ENCODE measurements at regions not wholly inside any gene's neighbourhood (a gene's known extent, or its start where the extent isn't known, plus 50 kb on each side); places are given as distances from the start of the nearest gene placed in this dataset.
"Not testable (repeated sequence)": the region's sequence is repeated elsewhere in the genome, so short reads cannot be mapped to it uniquely, and the experiment has no call there.

DNA sequence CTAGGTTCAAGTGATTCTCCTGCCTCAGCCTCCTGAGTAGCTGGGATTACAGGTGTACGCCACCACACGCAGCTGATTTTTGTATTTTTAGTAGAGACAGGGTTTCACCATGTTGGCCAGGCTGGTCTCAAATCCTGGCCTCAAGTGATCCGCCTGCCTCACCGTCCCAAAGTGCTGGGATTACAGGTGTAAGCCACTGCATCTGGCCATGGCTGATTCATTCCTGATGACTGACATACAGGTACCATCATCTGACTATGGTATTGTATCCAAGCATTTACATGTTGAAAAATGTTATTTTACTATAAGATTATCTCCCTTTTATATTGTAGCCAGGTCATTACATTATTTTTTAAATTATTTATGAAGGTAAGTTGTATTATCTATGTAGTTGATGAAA, 180.5 kb downstream of the NRP2 start:
- peaks cover 15% of the 10 kb centered on the region for H3K27me3 Mint-ChIP-seq
- H3K4me3 Mint-ChIP-seq; intact Hi-C loops (cut with DNase I, micrococcal nuclease); DNase-seq; ATAC-seq; CTCF ChIA-PET; POLR2A ChIA-PET; H3K9me3 Mint-ChIP-seq (ENCODE audit: low read depth); H3K36me3 Mint-ChIP-seq (ENCODE audit: low read depth); H3K4me1 Mint-ChIP-seq; H3K27ac Mint-ChIP-seq: not testable (repeated sequence)

DNA sequence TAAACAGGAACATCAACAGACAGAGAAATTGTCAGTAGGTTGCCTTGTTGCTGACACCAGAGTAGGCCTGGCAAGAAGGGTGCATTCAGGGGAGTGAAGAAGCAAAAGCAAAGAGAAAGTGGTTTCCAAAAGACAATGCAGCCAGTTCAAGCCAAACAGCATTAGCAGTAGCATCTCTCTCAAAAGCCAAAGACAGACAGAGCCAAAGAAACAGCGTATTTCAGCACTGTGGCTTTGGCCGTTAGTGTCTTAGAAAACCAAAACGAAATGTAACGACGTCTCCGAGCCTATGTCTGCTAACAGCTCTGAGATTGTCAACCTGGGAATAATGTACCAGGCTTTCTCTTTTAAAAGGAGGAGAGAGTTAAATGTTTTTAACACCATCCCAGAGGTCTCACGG, 178.6 kb downstream of the NRP2 start:
- DNase-seq (no peak), ATAC-seq (no peak)
- Mint-ChIP-seq H3K27me3 (peaks cover 7% of the 10 kb centered on the region), H3K36me3 (ENCODE audit: low read depth) (no peaks in the 10 kb centered on the region), H3K4me3 (no peak overlapping the region), H3K4me1 (no peaks in the 10 kb centered on the region), H3K9me3 (ENCODE audit: low read depth) (no peaks in the 10 kb centered on the region), H3K27ac (no peak overlapping the region)
- CTCF ChIA-PET: no interaction called here
- POLR2A ChIA-PET: no interaction called here
- intact Hi-C loops (cut with DNase I, micrococcal nuclease): no loop called here

DNA sequence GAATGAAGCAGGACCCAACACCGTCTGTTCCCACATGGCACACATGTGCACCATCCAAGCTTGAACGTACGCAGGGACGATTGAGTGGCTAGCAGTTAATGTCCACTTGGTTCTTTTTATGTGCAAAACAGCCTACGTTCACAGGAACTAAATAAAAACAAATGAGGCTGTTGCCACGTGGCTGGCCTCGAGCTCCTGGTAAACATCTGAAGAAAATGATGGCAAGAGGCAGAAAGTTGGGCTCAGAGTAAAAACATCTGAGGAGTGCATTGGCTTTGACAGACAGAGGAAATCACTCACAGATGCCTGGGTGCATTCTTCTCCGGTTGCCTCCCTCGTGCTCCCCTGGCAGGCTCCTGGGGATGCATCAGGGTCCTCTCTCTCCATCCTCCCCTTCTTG, 177.9 kb downstream of the NRP2 start:
- H3K27me3 Mint-ChIP-seq: peaks cover 8% of the 10 kb centered on the region
- H3K4me1 Mint-ChIP-seq: no peaks in the 10 kb centered on the region
- no peaks in the 10 kb centered on the region for H3K9me3 Mint-ChIP-seq (ENCODE audit: low read depth)
- ATAC-seq (no peak), DNase-seq (no peak)
- H3K36me3 Mint-ChIP-seq (ENCODE audit: low read depth): no peaks in the 10 kb centered on the region
- CTCF ChIA-PET: interaction anchor here (0.6 kb wide), 1 partner anchor 1235 kb away, joined by 3 read pairs; no protein-coding TSS in a partner anchor
- POLR2A ChIA-PET: no interaction called here
- intact Hi-C loops (cut with DNase I, micrococcal nuclease): no loop called here
- H3K4me3 Mint-ChIP-seq: no peak overlapping the region
- H3K27ac Mint-ChIP-seq: no peak overlapping the region

DNA sequence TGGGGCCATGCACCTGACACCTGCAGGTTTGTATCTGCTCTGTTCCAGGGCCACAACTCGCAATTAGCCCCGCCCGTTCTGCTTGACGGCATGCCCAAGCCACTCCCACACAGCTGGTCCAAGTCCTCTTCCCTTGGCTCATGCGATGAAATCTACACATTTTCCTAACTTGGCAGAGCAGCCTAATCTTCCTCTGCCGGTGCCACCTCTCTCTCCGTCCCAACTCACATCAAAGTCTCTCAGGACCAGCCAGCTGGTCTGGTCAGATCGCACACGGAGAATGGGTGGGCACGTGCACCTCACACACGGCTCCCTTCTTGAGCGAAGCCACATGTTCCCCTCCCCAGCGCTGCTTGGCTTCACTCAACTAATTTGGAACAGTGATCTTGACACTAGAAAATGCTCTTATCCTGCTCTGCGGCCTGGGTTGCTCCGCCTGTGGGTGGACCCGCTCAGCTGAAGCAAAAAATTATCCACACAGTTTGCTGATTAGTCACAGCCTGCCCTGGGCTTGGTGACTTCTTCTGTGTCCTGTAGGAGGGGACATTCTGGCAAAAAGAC, 176.7 kb downstream of the NRP2 start:
- Mint-ChIP-seq H3K9me3 (ENCODE audit: low read depth) (no peaks in the 10 kb centered on the region), H3K4me3 (no peak overlapping the region), H3K27ac (no peak overlapping the region), H3K36me3 (ENCODE audit: low read depth) (no peaks in the 10 kb centered on the region), H3K27me3 (peaks cover 6% of the 10 kb centered on the region), H3K4me1 (no peaks in the 10 kb centered on the region)
- ATAC-seq: no peak
- POLR2A ChIA-PET: no interaction called here
- CTCF ChIA-PET: interaction anchor here (0.7 to 1.5 kb wide), 3 partner anchors 13 to 67 kb away, joined by 3 to 5 read pairs (median 4); no protein-coding TSS in a partner anchor
- no peak for DNase-seq
- intact Hi-C loops (cut with DNase I, micrococcal nuclease): no loop called here

DNA sequence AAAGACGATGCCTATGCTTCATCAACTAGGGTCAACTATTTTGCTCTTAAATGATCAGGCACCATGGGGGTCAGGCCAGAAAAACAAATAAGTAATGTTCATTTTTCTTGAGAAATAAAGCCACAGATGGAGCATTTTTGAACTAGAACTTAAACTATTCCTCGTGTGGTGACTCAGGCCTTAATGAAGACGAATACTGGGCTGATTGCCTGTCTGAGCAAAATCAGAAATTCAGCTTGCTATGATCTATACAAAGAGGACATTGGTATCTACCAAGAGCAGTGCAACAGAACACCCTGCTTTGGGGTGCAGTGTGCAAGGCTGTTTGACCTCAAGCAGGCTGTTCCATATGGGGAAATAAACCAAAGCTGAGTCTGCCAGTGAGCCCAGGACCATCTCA, 176.0 kb downstream of the NRP2 start:
- CTCF ChIA-PET: interaction anchor here (0.6 to 1.5 kb wide), 5 partner anchors 12 to 101 kb away, joined by 3 to 5 read pairs (median 4); no protein-coding TSS in a partner anchor
- no peaks in the 10 kb centered on the region for H3K4me1 Mint-ChIP-seq
- DNase-seq (no peak), ATAC-seq (no peak)
- H3K4me3 Mint-ChIP-seq: no peak overlapping the region
- H3K9me3 Mint-ChIP-seq (ENCODE audit: low read depth): no peaks in the 10 kb centered on the region
- no peaks in the 10 kb centered on the region for H3K36me3 Mint-ChIP-seq (ENCODE audit: low read depth)
- intact Hi-C loops (cut with DNase I, micrococcal nuclease): no loop called here
- POLR2A ChIA-PET: no interaction called here
- no peak overlapping the region for H3K27ac Mint-ChIP-seq
- peaks cover 6% of the 10 kb centered on the region for H3K27me3 Mint-ChIP-seq

DNA sequence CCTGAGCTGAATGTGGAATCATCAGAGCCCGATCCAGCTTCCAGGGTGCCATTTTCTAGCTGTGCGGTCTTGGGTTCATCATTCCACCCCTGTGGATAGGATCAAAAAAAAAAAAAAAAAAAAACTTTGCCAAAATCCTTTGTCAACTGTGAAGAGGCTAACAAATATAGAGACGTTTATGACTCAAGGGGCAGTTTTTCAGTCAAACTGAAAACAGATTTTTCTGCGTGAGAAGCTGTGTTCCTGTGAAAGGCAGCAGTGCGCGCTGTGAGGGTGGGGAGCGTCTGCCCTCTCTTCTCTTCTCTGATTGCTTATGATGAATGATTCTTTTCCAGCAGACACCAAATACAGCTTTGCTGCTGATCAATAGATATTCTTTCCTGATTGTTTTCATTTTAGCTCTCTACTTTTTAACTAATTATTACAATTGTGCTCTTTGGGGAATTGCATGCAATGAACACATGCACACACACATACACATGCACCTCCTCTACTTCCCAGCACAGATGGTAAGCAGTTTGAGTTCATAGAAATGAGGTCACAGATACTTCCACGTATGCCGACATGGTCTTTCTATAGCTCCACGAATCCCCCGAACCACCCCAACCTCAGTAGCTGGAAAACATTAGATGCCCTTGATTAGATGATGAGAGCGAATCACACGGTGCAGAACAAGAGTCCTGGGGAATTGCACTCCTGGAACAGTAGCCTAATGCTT, 175.4 kb downstream of the NRP2 start:
- H3K9me3 Mint-ChIP-seq (ENCODE audit: low read depth): no peaks in the 10 kb centered on the region
- no peak overlapping the region for H3K4me3 Mint-ChIP-seq
- POLR2A ChIA-PET: no interaction called here
- intact Hi-C loops (cut with DNase I, micrococcal nuclease): no loop called here
- DNase-seq (no peak), ATAC-seq (no peak)
- peaks cover 9% of the 10 kb centered on the region for H3K27me3 Mint-ChIP-seq
- no peaks in the 10 kb centered on the region for H3K36me3 Mint-ChIP-seq (ENCODE audit: low read depth)
- CTCF ChIA-PET: interaction anchor here (0.6 to 1.5 kb wide), 5 partner anchors 12 to 100 kb away, joined by 3 to 5 read pairs (median 4); no protein-coding TSS in a partner anchor
- H3K27ac Mint-ChIP-seq: no peak overlapping the region
- no peaks in the 10 kb centered on the region for H3K4me1 Mint-ChIP-seq

DNA sequence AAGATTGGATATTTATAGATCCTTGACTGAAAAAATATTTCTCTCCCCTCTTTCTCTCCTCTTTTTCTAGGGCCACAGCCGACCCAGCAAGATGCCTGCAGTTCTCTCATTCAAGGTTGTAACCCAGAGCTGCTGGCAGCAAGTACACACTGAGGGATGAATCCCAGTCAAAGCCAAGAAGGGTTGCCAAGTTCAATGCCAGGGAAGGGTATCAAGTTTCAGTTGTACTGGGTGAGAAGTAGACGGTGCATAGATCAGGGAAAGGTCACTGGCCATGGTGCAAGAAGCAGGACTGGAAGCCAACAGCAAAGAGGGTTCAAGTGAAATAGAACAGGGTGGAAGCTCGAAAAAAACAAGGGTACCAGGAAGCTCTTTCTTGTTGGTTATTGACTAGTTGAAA, 170.2 kb downstream of the NRP2 start:
- Mint-ChIP-seq H3K27ac (no peak overlapping the region), H3K4me1 (no peaks in the 10 kb centered on the region)

DNA sequence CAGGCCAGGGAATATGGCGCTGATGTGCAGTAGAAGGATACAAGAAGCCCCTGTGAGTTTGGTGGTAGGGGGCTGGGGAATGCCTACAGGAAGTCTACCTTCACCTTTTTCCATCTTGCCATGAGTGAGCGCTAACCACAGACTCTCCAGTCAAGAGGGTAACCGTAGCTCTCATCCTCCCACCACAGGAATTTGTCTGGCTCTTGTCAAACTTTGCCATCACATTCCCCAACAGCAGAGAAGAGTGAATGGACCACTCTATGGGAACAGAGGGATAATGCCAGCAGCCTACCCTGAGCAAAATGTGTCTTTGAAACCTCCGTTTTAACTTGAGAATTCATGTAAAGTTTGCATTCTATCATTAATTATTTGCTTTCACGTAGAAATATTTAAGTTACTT, 168.3 kb downstream of the NRP2 start:
- no peak for ATAC-seq
- no peak for DNase-seq
- Mint-ChIP-seq H3K27ac (no peak overlapping the region), H3K9me3 (ENCODE audit: low read depth) (no peaks in the 10 kb centered on the region), H3K27me3 (peaks cover 14% of the 10 kb centered on the region), H3K4me1 (no peaks in the 10 kb centered on the region), H3K4me3 (no peak overlapping the region), H3K36me3 (ENCODE audit: low read depth) (no peaks in the 10 kb centered on the region)
- intact Hi-C loops (cut with DNase I, micrococcal nuclease): no loop called here
- ChIA-PET POLR2A (no interaction called here), CTCF (interaction anchor here (1.7 kb wide), 1 partner anchor 34 kb away, joined by 5 read pairs; no protein-coding TSS in a partner anchor)

More for the DNA sequence above, 170.2 kb downstream of the NRP2 start:
- ATAC-seq (no peak), DNase-seq (no peak)
- ChIA-PET POLR2A (no interaction called here), CTCF (interaction anchor here (0.7 to 1.1 kb wide), 4 partner anchors 13 to 119 kb away, joined by 3 to 6 read pairs (median 4); no protein-coding TSS in a partner anchor)
- Mint-ChIP-seq H3K9me3 (ENCODE audit: low read depth) (no peaks in the 10 kb centered on the region), H3K36me3 (ENCODE audit: low read depth) (no peaks in the 10 kb centered on the region), H3K27me3 (peaks cover 15% of the 10 kb centered on the region), H3K4me3 (no peak overlapping the region)
- intact Hi-C loops (cut with DNase I, micrococcal nuclease): no loop called here

DNA sequence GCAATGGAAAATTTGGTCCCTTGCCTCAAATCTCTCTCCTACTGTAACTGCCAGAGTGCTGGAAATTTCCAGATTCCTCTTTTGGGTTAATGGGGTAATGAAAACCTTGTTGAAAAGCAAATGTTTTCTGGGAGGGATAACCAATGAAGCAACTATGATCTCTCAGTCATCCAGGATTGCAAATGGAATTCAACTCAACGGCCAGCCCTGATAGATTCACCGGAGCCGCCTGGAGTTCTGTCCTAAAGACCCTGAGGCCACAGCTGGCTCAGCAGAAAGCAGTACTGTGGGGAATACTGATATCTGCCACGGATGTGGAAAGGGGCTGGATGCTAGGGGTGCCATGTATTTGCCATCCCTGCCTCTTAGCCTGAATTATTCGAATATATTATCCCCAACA, 167.8 kb downstream of the NRP2 start:
- POLR2A ChIA-PET: no interaction called here
- Mint-ChIP-seq H3K27me3 (peaks cover 12% of the 10 kb centered on the region), H3K9me3 (ENCODE audit: low read depth) (no peaks in the 10 kb centered on the region), H3K4me3 (no peak overlapping the region), H3K4me1 (no peaks in the 10 kb centered on the region), H3K36me3 (ENCODE audit: low read depth) (no peaks in the 10 kb centered on the region), H3K27ac (no peak overlapping the region)
- intact Hi-C loops (cut with DNase I, micrococcal nuclease): no loop called here
- ATAC-seq: no peak
- CTCF ChIA-PET: interaction anchor here (1.7 kb wide), 1 partner anchor 35 kb away, joined by 5 read pairs; no protein-coding TSS in a partner anchor
- no peak for DNase-seq

DNA sequence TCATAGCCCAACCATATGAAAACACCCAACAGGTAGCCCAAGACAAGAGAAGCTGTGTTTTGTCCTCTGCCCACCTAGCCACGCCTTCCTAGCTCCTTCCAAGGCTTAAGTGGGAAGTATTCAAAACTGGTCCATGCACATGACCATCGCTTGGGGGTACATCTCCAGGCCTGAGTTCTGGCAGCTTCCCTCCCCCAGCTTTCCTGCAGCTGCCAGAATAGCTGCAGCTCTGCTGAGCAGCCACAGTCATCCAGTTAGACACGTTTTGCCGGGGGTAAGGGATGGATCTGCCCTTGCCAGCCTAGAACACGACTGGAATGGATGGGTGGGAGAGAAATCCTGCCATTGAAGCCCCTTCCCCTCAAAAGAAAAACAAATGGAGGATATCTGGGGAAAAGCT, 166.8 kb downstream of the NRP2 start:
- no peak for DNase-seq
- no peak overlapping the region for H3K27ac Mint-ChIP-seq
- H3K27me3 Mint-ChIP-seq: peaks cover 12% of the 10 kb centered on the region
- ChIA-PET POLR2A (no interaction called here), CTCF (no interaction called here)
- no peak overlapping the region for H3K4me3 Mint-ChIP-seq
- ATAC-seq: no peak
- H3K9me3 Mint-ChIP-seq (ENCODE audit: low read depth): no peaks in the 10 kb centered on the region
- H3K4me1 Mint-ChIP-seq: no peaks in the 10 kb centered on the region
- no peaks in the 10 kb centered on the region for H3K36me3 Mint-ChIP-seq (ENCODE audit: low read depth)
- intact Hi-C loops (cut with DNase I, micrococcal nuclease): no loop called here

DNA sequence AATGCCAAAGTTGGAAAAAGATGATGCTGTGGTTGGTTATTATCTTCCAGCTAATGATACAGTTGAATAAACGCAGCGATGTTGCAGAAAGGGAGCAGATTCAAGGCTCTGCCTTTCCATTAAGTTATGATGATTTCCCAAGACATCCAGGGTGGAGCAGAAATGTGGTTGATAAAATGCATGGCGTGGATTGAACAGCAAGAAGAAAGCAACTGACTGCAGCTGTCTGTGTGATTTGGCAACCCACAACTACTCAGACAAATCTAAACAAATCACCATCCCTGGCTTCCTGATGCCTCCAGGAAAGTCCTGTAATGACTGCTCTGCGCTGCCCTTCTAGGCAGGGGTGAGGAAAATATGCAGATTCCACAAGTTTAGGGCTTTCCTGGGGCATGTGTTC, 166.3 kb downstream of the NRP2 start:
- DNase-seq (no peak), ATAC-seq (no peak)
- intact Hi-C loops (cut with DNase I, micrococcal nuclease): no loop called here
- H3K4me1 Mint-ChIP-seq: no peaks in the 10 kb centered on the region
- POLR2A ChIA-PET: no interaction called here
- H3K36me3 Mint-ChIP-seq (ENCODE audit: low read depth): no peaks in the 10 kb centered on the region
- peaks cover 12% of the 10 kb centered on the region for H3K27me3 Mint-ChIP-seq
- no peak overlapping the region for H3K27ac Mint-ChIP-seq
- H3K9me3 Mint-ChIP-seq (ENCODE audit: low read depth): no peaks in the 10 kb centered on the region
- no peak overlapping the region for H3K4me3 Mint-ChIP-seq
- CTCF ChIA-PET: no interaction called here

All from activated CD4-positive, alpha-beta T cell treated with anti-CD3 and anti-CD28 coated beads for 36 hours (primary cell).